RWPE2 (cell line): ENCODE measurements at regions not wholly inside any gene's neighbourhood (a gene's known extent, or its start where the extent isn't known, plus 50 kb on each side); places are given as distances from the start of the nearest gene placed in this dataset.
"Not testable (repeated sequence)": the region's sequence is repeated elsewhere in the genome, so short reads cannot be mapped to it uniquely, and the experiment has no call there.

Experiments used
- ATAC-seq: fragments of 200-7000 bp; cut with Tn5 transposase; 3 replicates; pipeline ENCODE4 v1.9.1; 2021; ENCODE audit warnings: low read depth
- DNase-seq: peaks from one replicate; pipeline ENCODE4 v3.0.0-alpha.2; 2020; ENCODE audit warnings: low spot score
- H3K27ac ChIP-seq: fragments of 450-650 bp; 2 replicates; pipeline ENCODE4 v1.5.1; 2017; ENCODE audit warnings: mild to moderate bottlenecking; ENCODE audit not compliant: poor library complexity, severe bottlenecking
- H3K27me3 ChIP-seq: fragments of 250-450 bp; sonication (Bioruptor Pico); 2 replicates; pipeline ENCODE4 v1.5.1; 2021; ENCODE audit warnings: mild to moderate bottlenecking, moderate library complexity; ENCODE audit not compliant: insufficient read depth, poor library complexity, severe bottlenecking
- H3K36me3 ChIP-seq: fragments of 250-450 bp; sonication (Bioruptor Pico); 2 replicates; pipeline ENCODE4 v1.5.1; 2020; ENCODE audit warnings: low read depth, mild to moderate bottlenecking, moderate library complexity
- H3K4me1 ChIP-seq: fragments of 250-450 bp; sonication (Bioruptor Pico); 2 replicates; pipeline ENCODE4 v1.5.1; 2021; ENCODE audit warnings: mild to moderate bottlenecking, moderate library complexity; ENCODE audit not compliant: insufficient read depth, poor library complexity, severe bottlenecking
- H3K4me3 ChIP-seq: fragments of 250-450 bp; sonication (Bioruptor Pico); 2 replicates; pipeline ENCODE4 v1.5.1; 2021; ENCODE audit warnings: mild to moderate bottlenecking, moderate library complexity; ENCODE audit not compliant: severe bottlenecking
- H3K9me3 ChIP-seq: fragments of 250-450 bp; sonication (Bioruptor Pico); 2 replicates; pipeline ENCODE4 v1.5.1; 2021; ENCODE audit warnings: mild to moderate bottlenecking, moderate library complexity; ENCODE audit not compliant: severe bottlenecking
- TF ChIP-seq, protein P1 (sequence below): fragments of 450-650 bp; IDR thresholded peaks from one replicate; pipeline ENCODE4 v1.5.1; 2017; ENCODE audit warnings: mild to moderate bottlenecking, moderate library complexity; ENCODE audit not compliant: poor library complexity, severe bottlenecking

DNA sequence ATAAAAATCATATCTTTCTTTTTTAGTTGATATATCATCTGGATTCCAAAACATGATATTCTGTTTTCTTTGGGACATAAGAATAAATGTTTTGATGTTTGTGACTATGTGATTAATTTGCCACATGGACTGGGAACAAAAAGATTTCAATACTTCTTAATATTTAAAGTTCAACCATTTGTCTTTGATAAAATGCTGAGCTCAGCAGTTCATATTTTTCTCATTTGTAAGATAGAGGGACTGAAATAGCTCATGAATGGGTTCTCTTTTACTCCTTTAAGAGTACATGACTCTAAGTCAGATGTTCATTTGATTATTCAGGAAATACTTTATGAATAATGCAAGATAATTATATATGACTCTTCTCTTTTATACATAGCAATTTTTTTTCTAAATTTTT lies 205.9 kb upstream of the FAM47A start:
- ATAC-seq = no peak
- no peak overlapping the region for H3K27ac ChIP-seq
- no peaks in the 10 kb centered on the region for H3K27me3 ChIP-seq
- no peaks in the 10 kb centered on the region for H3K4me1 ChIP-seq
- DNase-seq = no peak
- TF ChIP-seq, protein P1, sequence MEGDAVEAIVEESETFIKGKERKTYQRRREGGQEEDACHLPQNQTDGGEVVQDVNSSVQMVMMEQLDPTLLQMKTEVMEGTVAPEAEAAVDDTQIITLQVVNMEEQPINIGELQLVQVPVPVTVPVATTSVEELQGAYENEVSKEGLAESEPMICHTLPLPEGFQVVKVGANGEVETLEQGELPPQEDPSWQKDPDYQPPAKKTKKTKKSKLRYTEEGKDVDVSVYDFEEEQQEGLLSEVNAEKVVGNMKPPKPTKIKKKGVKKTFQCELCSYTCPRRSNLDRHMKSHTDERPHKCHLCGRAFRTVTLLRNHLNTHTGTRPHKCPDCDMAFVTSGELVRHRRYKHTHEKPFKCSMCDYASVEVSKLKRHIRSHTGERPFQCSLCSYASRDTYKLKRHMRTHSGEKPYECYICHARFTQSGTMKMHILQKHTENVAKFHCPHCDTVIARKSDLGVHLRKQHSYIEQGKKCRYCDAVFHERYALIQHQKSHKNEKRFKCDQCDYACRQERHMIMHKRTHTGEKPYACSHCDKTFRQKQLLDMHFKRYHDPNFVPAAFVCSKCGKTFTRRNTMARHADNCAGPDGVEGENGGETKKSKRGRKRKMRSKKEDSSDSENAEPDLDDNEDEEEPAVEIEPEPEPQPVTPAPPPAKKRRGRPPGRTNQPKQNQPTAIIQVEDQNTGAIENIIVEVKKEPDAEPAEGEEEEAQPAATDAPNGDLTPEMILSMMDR = no peak
- no peak overlapping the region for H3K4me3 ChIP-seq
- no peaks in the 10 kb centered on the region for H3K9me3 ChIP-seq
- no peaks in the 10 kb centered on the region for H3K36me3 ChIP-seq

DNA sequence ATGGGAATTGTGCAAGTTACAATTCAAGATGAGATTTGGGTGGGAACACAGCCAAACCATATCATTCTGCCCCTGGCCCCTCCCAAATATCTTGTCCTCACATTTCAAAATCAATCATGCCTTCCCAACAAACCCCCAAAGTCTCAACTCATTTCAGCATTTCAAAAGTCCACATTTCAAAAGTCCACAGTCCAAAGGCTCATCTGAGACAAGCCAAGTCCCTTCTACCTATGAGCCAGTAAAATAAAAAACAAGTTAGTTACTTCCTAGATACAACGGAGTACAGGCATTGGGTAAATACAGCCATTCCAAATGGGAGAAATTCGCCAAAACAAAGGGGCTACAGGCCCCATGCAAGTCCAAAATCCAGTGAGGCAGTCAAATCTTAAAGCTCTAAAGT lies 203.3 kb upstream of the FAM47A start:
- ATAC-seq, H3K27me3 ChIP-seq, H3K9me3 ChIP-seq, DNase-seq, H3K4me3 ChIP-seq, H3K4me1 ChIP-seq, H3K36me3 ChIP-seq, H3K27ac ChIP-seq: not testable (repeated sequence)

GRCh38 chrX:34332334-34332733 lies 200.2 kb upstream of the FAM47A start:
- ATAC-seq (no peak), DNase-seq (no peak)
- Histone ChIP-seq H3K27me3 (no peaks in the 10 kb centered on the region), H3K27ac (no peak overlapping the region), H3K4me3 (no peak overlapping the region), H3K36me3 (no peaks in the 10 kb centered on the region), H3K4me1 (no peaks in the 10 kb centered on the region), H3K9me3 (no peaks in the 10 kb centered on the region)
- TF ChIP-seq, protein P1 = peak; percentile 28

GRCh38 chrX:34325460-34325859 lies 193.3 kb upstream of the FAM47A start:
- H3K4me1 ChIP-seq = no peaks in the 10 kb centered on the region
- H3K27me3 ChIP-seq = no peaks in the 10 kb centered on the region
- no peaks in the 10 kb centered on the region for H3K9me3 ChIP-seq
- ATAC-seq (no peak), DNase-seq (no peak)
- no peaks in the 10 kb centered on the region for H3K36me3 ChIP-seq
- TF ChIP-seq, protein P1 = no peak
- no peak overlapping the region for H3K27ac ChIP-seq
- H3K4me3 ChIP-seq = no peak overlapping the region

DNA sequence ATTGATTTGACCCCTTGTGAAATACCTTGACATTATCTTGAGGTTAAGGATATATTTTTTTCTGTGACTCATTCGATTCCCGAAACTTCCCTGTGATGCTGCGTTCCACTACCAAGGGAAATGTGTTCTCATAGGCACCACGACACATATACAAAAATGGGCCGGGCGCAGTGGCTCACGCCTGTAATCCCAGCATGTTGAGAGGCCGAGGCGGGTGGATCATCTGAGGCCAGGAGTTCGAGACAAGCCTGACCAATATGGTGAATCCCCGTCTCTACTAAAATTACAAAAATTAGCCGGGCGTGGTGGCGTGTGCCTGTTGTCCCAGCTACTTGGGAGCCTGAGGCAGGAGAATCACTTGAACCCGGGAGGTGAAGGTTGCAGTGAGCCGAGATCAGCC lies 188.3 kb upstream of the FAM47A start:
- H3K9me3 ChIP-seq, H3K27me3 ChIP-seq, H3K27ac ChIP-seq, H3K4me3 ChIP-seq, DNase-seq, H3K36me3 ChIP-seq, H3K4me1 ChIP-seq, ATAC-seq: not testable (repeated sequence)

- H3K27ac ChIP-seq = no peak overlapping the region
- no peak overlapping the region for H3K4me3 ChIP-seq
- H3K4me1 ChIP-seq = no peaks in the 10 kb centered on the region
- no peaks in the 10 kb centered on the region for H3K36me3 ChIP-seq
- no peaks in the 10 kb centered on the region for H3K9me3 ChIP-seq
- H3K27me3 ChIP-seq = no peaks in the 10 kb centered on the region
- ATAC-seq (no peak), DNase-seq (no peak)
- TF ChIP-seq, protein P1 = peak; percentile 60
Observed at GRCh38 chrX:34300871-34301270, 168.8 kb upstream of the FAM47A start.
